Mucosa of descending colon (tissue), 3 donors: ENCODE measurements at regions not wholly inside any gene's neighbourhood (a gene's known extent, or its start where the extent isn't known, plus 50 kb on each side); places are given as distances from the start of the nearest gene placed in this dataset.
"Not testable (repeated sequence)": the region's sequence is repeated elsewhere in the genome, so short reads cannot be mapped to it uniquely, and the experiment has no call there.

ENCODE experiments used
- ATAC-seq: fragments of 200-7000 bp; cut with Tn5 transposase; one replicate; pipeline ENCODE4 v1.9.1; 2020; ENCODE audit warnings: mild to moderate bottlenecking, moderate library complexity
- DNase-seq, 3 donors: peaks; one replicate each; pipeline ENCODE4 v3.0.0-alpha.2; 2020
- H3K36me3 ChIP-seq: fragments of 200-600 bp; one replicate; pipeline ENCODE4 v1.8.0; 2021; ENCODE audit warnings: low read depth, mild to moderate bottlenecking
- H3K4me1 ChIP-seq: fragments of 200-600 bp; one replicate; pipeline ENCODE4 v1.8.0; 2021; ENCODE audit warnings: low read depth, mild to moderate bottlenecking
- H3K4me3 ChIP-seq: fragments of 200-600 bp; one replicate; pipeline ENCODE4 v1.8.0; 2021; ENCODE audit warnings: mild to moderate bottlenecking
- H3K9me3 ChIP-seq: fragments of 200-600 bp; one replicate; pipeline ENCODE4 v1.8.0; 2021; ENCODE audit warnings: mild to moderate bottlenecking
- intact Hi-C, 2 donors: fragments of 100-400 bp; cut with DNase I in 1 of 2; cut with micrococcal nuclease in 1 of 2; formaldehyde crosslinking; loops; one replicate each; pipeline versions ENCODE4 v1.11.0 to v1.11.1; 2022; cut with DNase I, micrococcal nuclease
- TF ChIP-seq, protein P1 (sequence below): fragments of 200-600 bp; IDR thresholded peaks from one replicate; pipeline ENCODE4 v1.8.0; 2022; ENCODE audit warnings: antibody characterized with exemption, mild to moderate bottlenecking
- donor health status: DM: no; HTN: no; CAD: no; lungs with moderate emphysema.
- donor health status: DM: no; HTN: no; CAD: no.
- donor health status: DM: no; HTN: yes; CAD: no.

- TF ChIP-seq, protein P1, sequence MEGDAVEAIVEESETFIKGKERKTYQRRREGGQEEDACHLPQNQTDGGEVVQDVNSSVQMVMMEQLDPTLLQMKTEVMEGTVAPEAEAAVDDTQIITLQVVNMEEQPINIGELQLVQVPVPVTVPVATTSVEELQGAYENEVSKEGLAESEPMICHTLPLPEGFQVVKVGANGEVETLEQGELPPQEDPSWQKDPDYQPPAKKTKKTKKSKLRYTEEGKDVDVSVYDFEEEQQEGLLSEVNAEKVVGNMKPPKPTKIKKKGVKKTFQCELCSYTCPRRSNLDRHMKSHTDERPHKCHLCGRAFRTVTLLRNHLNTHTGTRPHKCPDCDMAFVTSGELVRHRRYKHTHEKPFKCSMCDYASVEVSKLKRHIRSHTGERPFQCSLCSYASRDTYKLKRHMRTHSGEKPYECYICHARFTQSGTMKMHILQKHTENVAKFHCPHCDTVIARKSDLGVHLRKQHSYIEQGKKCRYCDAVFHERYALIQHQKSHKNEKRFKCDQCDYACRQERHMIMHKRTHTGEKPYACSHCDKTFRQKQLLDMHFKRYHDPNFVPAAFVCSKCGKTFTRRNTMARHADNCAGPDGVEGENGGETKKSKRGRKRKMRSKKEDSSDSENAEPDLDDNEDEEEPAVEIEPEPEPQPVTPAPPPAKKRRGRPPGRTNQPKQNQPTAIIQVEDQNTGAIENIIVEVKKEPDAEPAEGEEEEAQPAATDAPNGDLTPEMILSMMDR: no peak
Measured at GRCh38 chr10:31239961-31240360, 79.1 kb upstream of the ZEB1 start.

GRCh38 chr10:31242902-31243301 is 76.1 kb upstream of the ZEB1 start:
- DNase-seq (no peak), ATAC-seq (no peak)
- H3K9me3 ChIP-seq: no peaks in the 10 kb centered on the region

More at GRCh38 chr10:31239961-31240360, 79.1 kb upstream of the ZEB1 start:
- H3K4me3 ChIP-seq: no peak overlapping the region
- no peaks in the 10 kb centered on the region for H3K4me1 ChIP-seq
- H3K9me3 ChIP-seq: peaks cover under 1% of the 10 kb centered on the region
- intact Hi-C loops: no loop called here
- DNase-seq (no peak), ATAC-seq (no peak)
- no peaks in the 10 kb centered on the region for H3K36me3 ChIP-seq

DNA sequence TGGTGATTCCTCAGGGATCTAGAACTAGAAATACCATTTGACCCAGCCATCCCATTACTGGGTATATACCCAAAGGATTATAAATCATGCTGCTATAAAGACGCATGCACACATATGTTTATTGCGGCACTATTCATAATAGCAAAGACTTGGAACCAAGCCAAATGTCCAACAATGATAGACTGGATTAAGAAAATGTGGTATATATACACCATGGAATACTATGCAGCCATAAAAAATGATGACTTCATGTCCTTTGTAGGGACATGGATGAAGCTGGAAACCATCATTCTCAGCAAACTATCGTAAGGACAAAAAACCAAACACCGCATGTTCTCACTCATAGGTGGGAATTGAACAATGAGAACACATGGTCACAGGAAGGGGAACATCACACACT is 67.9 kb upstream of the ZEB1 start:
- DNase-seq, ATAC-seq, intact Hi-C loops: not testable (repeated sequence)

More at GRCh38 chr10:31242902-31243301, 76.1 kb upstream of the ZEB1 start:
- TF ChIP-seq, protein P1: no peak
- H3K4me1 ChIP-seq: no peaks in the 10 kb centered on the region
- intact Hi-C loops: no loop called here
- H3K36me3 ChIP-seq: no peaks in the 10 kb centered on the region
- no peak overlapping the region for H3K4me3 ChIP-seq

GRCh38 chr10:31253237-31253636 is 65.8 kb upstream of the ZEB1 start:
- Histone ChIP-seq H3K4me1 (no peaks in the 10 kb centered on the region), H3K9me3 (no peaks in the 10 kb centered on the region), H3K4me3 (no peak overlapping the region), H3K36me3 (no peaks in the 10 kb centered on the region)
- TF ChIP-seq, protein P1: no peak
- ATAC-seq (no peak), DNase-seq (no peak)
- intact Hi-C loops: no loop called here

More for the DNA sequence above, 67.9 kb upstream of the ZEB1 start:
- not testable (repeated sequence) for H3K4me3 ChIP-seq, H3K4me1 ChIP-seq, H3K36me3 ChIP-seq, H3K9me3 ChIP-seq

DNA sequence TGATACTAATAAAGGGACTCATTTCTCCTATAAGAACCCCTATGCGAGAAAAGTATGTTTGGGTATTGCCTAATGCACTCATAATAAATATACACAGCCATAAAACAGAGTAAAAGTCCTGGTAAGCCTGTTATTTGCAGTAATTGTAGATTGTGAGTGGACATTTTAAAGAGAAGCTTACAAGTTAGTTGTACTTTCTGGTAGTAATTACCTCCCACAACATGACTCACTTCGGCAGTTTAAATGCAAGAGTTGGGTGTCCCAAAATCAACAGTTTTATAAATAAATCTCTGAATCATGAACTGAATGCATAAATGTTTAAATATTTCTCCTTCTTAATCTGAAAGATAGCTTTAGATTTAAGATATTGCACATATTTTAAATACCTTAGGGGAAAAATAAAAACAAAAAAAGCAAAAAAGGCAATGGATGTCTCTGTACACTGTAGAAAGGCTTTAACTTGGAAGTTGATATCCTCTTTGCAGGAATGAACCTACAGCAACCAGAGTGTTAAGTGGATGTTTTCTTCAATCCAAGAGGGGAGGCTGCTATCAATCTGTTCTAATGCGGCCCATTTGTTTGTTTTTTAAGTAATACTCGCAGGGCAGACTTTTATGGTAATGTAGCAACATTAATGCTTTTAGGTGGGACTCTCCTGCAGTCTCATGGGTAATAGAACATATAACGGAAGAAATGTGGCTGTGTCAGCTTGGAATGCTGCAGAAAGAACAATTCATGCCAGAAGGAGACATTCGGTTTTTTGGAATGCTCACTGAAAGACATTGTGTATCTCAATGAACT is 57.3 kb upstream of the ZEB1 start:
- Histone ChIP-seq H3K36me3 (no peaks in the 10 kb centered on the region), H3K4me1 (no peaks in the 10 kb centered on the region), H3K4me3 (no peak overlapping the region), H3K9me3 (no peaks in the 10 kb centered on the region)
- ATAC-seq: no peak
- DNase-seq: no peak
- intact Hi-C loops: no loop called here
- TF ChIP-seq, protein P1: no peak

DNA sequence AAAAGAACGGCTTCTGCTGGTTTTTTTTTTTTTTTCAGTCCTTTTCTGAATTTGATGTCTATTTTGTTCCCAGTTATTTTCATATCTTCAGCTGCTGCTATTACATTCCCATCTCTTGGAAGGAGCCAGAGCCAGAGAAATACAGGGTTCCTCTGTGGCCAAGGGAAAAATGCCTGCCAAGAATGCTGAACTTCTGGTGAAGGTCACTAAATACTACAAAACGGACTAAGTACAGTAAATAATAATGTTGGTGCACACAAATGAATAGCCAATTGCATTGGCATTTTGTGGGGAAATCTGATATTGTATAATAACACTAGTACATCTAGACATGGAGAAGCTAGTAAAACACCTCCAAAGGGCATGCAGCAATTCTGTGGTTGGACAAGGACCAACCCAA is 56.3 kb upstream of the ZEB1 start:
- TF ChIP-seq, protein P1: no peak
- no peak overlapping the region for H3K4me3 ChIP-seq
- peak in 1 of 3 donors; percentile 9 for DNase-seq

More for the DNA sequence above, 56.3 kb upstream of the ZEB1 start:
- H3K36me3 ChIP-seq: no peaks in the 10 kb centered on the region
- ATAC-seq: no peak
- intact Hi-C loops: no loop called here
- H3K9me3 ChIP-seq: no peaks in the 10 kb centered on the region
- H3K4me1 ChIP-seq: no peaks in the 10 kb centered on the region
